ENCODE measurements at regions not wholly inside any gene's neighbourhood (a gene's known extent, or its start where the extent isn't known, plus 50 kb on each side); places are given as distances from the start of the nearest gene placed in this dataset.

DNA sequence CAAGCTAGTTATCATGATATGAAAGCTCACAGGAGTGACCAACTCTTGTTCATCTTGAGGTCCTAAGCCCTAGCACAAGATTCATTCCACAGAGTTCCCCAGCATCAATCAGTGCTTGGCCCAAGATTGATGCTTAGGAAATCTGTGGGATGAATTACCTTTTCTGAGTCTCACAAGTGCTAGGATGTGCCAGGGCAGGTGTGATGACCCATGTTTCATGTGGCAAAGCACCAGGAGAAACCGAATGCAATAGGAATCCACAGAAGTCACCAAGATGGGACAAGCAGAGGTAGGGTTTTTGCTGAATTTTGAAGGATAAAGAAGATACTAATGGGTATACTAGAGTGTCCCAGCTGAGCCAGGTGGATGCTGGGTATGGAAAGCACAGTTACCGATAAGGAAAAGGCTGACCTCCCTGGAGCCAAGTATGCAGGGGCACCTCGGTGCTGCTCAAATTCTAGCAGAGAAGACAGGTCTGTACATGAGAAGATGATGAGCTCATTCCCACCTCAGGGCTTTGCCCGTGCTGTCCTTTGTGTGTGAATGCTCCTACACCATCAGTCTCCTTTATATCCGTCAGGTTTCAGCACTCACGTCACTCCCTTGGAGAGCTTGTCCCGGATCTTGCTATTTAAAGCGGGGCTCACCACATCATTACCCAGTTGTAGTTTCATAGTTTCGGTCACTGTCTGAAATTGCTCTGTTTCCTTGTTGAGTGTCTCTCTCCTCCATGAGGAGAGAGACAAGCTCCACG is 168.9 kb upstream of the TSC22D1 start:
- CTCF ChIA-PET = no interaction called here
- Histone ChIP-seq H3K27me3 (ENCODE audit: insufficient read depth, low read length) (no peaks in the 10 kb centered on the region), H3K4me2 (ENCODE audit: low read length) (no peak overlapping the region), H3K36me3 (ENCODE audit: control insufficient read depth in 1 of 2, insufficient read depth in 2 of 2, low read length in 2 of 2) (no peaks in the 10 kb centered on the region), H3K4me3 (replicated peaks in 1 of 2; ENCODE audit: low read depth in 1 of 2, low read length in 2 of 2) (no peak overlapping the region), H4K20me1 (ENCODE audit: insufficient read depth) (no peaks in the 10 kb centered on the region), H2AFZ (ENCODE audit: low read depth, low read length, poor library complexity, severe bottlenecking) (no peak overlapping the region), H3K79me2 (ENCODE audit: insufficient read depth, low read length) (no peaks in the 10 kb centered on the region), H3K9me2 (ENCODE audit: insufficient read depth) (no peaks in the 10 kb centered on the region), H3K9me3 (ENCODE audit: control insufficient read depth in 1 of 2, insufficient read depth in 1 of 2, low read depth in 1 of 2, low read length in 2 of 2) (no peaks in the 10 kb centered on the region; a peak in 1 of 4 replicates), H3K9ac (ENCODE audit: low read length) (no peak overlapping the region), H3K27ac (ENCODE audit: low read depth, low read length) (no peak overlapping the region), H3K4me1 (ENCODE audit: control insufficient read depth in 1 of 2, insufficient read depth in 2 of 2, low read length in 2 of 2) (no peaks in the 10 kb centered on the region)
- no TSS peak for BruUV-seq (replicated peaks)
- intact Hi-C loops (cut with micrococcal nuclease) = no loop called here
- POLR2A ChIA-PET = interaction anchor here (0.6 kb wide), 1 partner anchor 72 kb away, joined by 3 read pairs; no protein-coding TSS in a partner anchor
- ATAC-seq (no peak), DNase-seq (ENCODE audit: low read depth, low spot score) (no peak)
- RAD21 ChIA-PET (ENCODE audit: low non-redundant PET in 1 of 2, low total read pairs in 2 of 2, uncharacterized antibody in 2 of 2, unreplicated experiment in 2 of 2) = no interaction called here
- no peak for TF ChIP-seq SIN3A (IDR thresholded peaks at IDR 0.05; ENCODE audit: low read depth)
- TF ChIP-seq EZH2phosphoT487 (IDR thresholded peaks at IDR 0.05; ENCODE audit: borderline replicate concordance) = no peak
- TF ChIP-seq ZNF274 (IDR thresholded peaks at IDR 0.05; ENCODE audit: low read depth, low read length) = no peak
- TF ChIP-seq YY1 (IDR thresholded peaks at IDR 0.05; ENCODE audit: extremely low read depth, insufficient replicate concordance, low read depth, low read length) = no peak
- TF ChIP-seq RAD21 (IDR thresholded peaks at IDR 0.05; ENCODE audit: low read depth) = no peak
- no peak for TF ChIP-seq CTCF (IDR thresholded peaks at IDR 0.05 in 2 of 3, conservative IDR thresholded peaks at IDR 0.05 in 1 of 3; ENCODE audit: borderline replicate concordance in 1 of 3, insufficient read depth in 1 of 3, low read depth in 2 of 3, low read length in 2 of 3)
- no peak for TF ChIP-seq POLR2AphosphoS5 (IDR thresholded peaks at IDR 0.05; ENCODE audit: low read depth, low read length)
- TF ChIP-seq, protein P1, sequence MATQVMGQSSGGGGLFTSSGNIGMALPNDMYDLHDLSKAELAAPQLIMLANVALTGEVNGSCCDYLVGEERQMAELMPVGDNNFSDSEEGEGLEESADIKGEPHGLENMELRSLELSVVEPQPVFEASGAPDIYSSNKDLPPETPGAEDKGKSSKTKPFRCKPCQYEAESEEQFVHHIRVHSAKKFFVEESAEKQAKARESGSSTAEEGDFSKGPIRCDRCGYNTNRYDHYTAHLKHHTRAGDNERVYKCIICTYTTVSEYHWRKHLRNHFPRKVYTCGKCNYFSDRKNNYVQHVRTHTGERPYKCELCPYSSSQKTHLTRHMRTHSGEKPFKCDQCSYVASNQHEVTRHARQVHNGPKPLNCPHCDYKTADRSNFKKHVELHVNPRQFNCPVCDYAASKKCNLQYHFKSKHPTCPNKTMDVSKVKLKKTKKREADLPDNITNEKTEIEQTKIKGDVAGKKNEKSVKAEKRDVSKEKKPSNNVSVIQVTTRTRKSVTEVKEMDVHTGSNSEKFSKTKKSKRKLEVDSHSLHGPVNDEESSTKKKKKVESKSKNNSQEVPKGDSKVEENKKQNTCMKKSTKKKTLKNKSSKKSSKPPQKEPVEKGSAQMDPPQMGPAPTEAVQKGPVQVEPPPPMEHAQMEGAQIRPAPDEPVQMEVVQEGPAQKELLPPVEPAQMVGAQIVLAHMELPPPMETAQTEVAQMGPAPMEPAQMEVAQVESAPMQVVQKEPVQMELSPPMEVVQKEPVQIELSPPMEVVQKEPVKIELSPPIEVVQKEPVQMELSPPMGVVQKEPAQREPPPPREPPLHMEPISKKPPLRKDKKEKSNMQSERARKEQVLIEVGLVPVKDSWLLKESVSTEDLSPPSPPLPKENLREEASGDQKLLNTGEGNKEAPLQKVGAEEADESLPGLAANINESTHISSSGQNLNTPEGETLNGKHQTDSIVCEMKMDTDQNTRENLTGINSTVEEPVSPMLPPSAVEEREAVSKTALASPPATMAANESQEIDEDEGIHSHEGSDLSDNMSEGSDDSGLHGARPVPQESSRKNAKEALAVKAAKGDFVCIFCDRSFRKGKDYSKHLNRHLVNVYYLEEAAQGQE (IDR thresholded peaks at IDR 0.05; ENCODE audit: low read depth) = no peak

Data from HCT116 (cell line).